CD4-positive, alpha-beta T cell (primary cell): ENCODE measurements at regions not wholly inside any gene's neighbourhood (a gene's known extent, or its start where the extent isn't known, plus 50 kb on each side); places are given as distances from the start of the nearest gene placed in this dataset.

Source experiments
- ATAC-seq: fragments of 200-7000 bp; cut with Tn5 transposase; one replicate; pipeline ENCODE4 v1.10.0; 2022; ENCODE audit warnings: mild to moderate bottlenecking; ENCODE audit not compliant: poor library complexity
- CTCF ChIA-PET: fragments of 350-600 bp; sonication (Branson Sonifier 250); formaldehyde crosslinking; loops from one replicate; lab custom pipeline; 2021; ENCODE audit warnings: antibody characterized with exemption, inconsistent platforms; lab: Charles Lee
- POLR2A ChIA-PET: fragments of 350-600 bp; sonication (Branson Sonifier 250); formaldehyde crosslinking; loops from one replicate; lab custom pipeline; 2021; ENCODE audit warnings: antibody characterized with exemption, inconsistent platforms; lab: Charles Lee
- DNase-seq, 14 experiments: peaks; one replicate each; pipeline ENCODE4 v3.0.0-alpha.2; 2013 to 2020; ENCODE audit warnings: mixed read lengths in 2 of 14
- H3K27ac ChIP-seq, 2 donors: one replicate each; pipeline versions ENCODE4 v1.5.1 to v1.7.0; 2013; ENCODE audit warnings: low read length in 2 of 2, low read depth in 1 of 2, mild to moderate bottlenecking in 1 of 2
- H3K27me3 ChIP-seq, 2 experiments: 1 replicate in 1 of 2; 2 replicates in 1 of 2; pipeline versions ENCODE4 v1.6.1 to v1.7.0; 2013; ENCODE audit warnings: low read length in 2 of 2, control low read depth in 1 of 2, mild to moderate bottlenecking in 1 of 2, moderate library complexity in 1 of 2; ENCODE audit not compliant: insufficient read depth in 2 of 2, control insufficient read depth in 1 of 2
- H3K36me3 ChIP-seq: one replicate; pipeline ENCODE4 v1.6.1; 2013; ENCODE audit warnings: low read length, control low read depth; ENCODE audit not compliant: insufficient read depth
- H3K4me1 ChIP-seq: one replicate; pipeline ENCODE4 v1.6.1; 2013; ENCODE audit warnings: low read length, control low read depth; ENCODE audit not compliant: insufficient read depth
- H3K4me3 ChIP-seq: one replicate; pipeline ENCODE4 v1.5.1; 2013; ENCODE audit warnings: mild to moderate bottlenecking, low read length, moderate library complexity
- H3K9me3 ChIP-seq, 2 experiments: 1 replicate in 1 of 2; 2 replicates in 1 of 2; pipeline versions ENCODE4 v1.6.1 to v1.7.0; 2013; ENCODE audit warnings: low read length in 2 of 2, mild to moderate bottlenecking in 2 of 2, control low read depth in 1 of 2, moderate library complexity in 1 of 2; ENCODE audit not compliant: control insufficient read depth in 1 of 2, insufficient read depth in 1 of 2
- H3K27ac Mint-ChIP-seq: one replicate; pipeline ENCODE4 v1.8.0; 2020; ENCODE audit warnings: mixed read lengths
- H3K27me3 Mint-ChIP-seq: one replicate; pipeline ENCODE4 v1.8.0; 2021; ENCODE audit warnings: mixed read lengths
- H3K36me3 Mint-ChIP-seq: one replicate; pipeline ENCODE4 v1.8.0; 2021; ENCODE audit warnings: low read depth, mixed read lengths
- H3K4me1 Mint-ChIP-seq: one replicate; pipeline ENCODE4 v1.8.0; 2021; ENCODE audit warnings: low read depth, mixed read lengths
- H3K4me3 Mint-ChIP-seq: one replicate; pipeline ENCODE4 v1.8.0; 2020; ENCODE audit warnings: mild to moderate bottlenecking, mixed read lengths
- H3K9me3 Mint-ChIP-seq: one replicate; pipeline ENCODE4 v1.8.0; 2020; ENCODE audit warnings: mixed read lengths
- CTCF ChIP-seq: fragments of 200-600 bp; IDR thresholded peaks from one replicate; pipeline ENCODE4 v1.8.0; 2022; ENCODE audit warnings: antibody characterized with exemption, mild to moderate bottlenecking
- intact Hi-C, 2 experiments: fragments of 100-400 bp; cut with DNase I in 1 of 2; cut with micrococcal nuclease in 1 of 2; formaldehyde crosslinking; loops; one replicate each; pipeline versions ENCODE4 v1.15.1 to v1.9.0; 2023 to 2025; cut with DNase I, micrococcal nuclease

- no peak overlapping the region for H3K27ac ChIP-seq
Observed at GRCh38 chr20:23153696-23154341, 67.7 kb upstream of the CD93 start.

GRCh38 chr20:23152902-23153301, 66.8 kb upstream of the CD93 start:
- Histone ChIP-seq H3K4me3 (no peak overlapping the region), H3K4me1 (no peaks in the 10 kb centered on the region), H3K9me3 (no peaks in the 10 kb centered on the region), H3K27ac (no peak overlapping the region), H3K36me3 (no peaks in the 10 kb centered on the region), H3K27me3 (no peaks in the 10 kb centered on the region)
- no peak for TF ChIP-seq CTCF
- no peak for DNase-seq
- intact Hi-C loops: no loop called here
- ChIA-PET CTCF (no interaction called here), POLR2A (no interaction called here)
- Mint-ChIP-seq H3K4me3 (no peak overlapping the region), H3K4me1 (no peaks in the 10 kb centered on the region), H3K9me3 (no peaks in the 10 kb centered on the region), H3K27ac (no peak overlapping the region), H3K27me3 (no peaks in the 10 kb centered on the region), H3K36me3 (no peaks in the 10 kb centered on the region)
- no peak for ATAC-seq

More at GRCh38 chr20:23153696-23154341, 67.7 kb upstream of the CD93 start:
- Histone ChIP-seq H3K4me3 (no peak overlapping the region), H3K27me3 (no peaks in the 10 kb centered on the region), H3K4me1 (no peaks in the 10 kb centered on the region), H3K36me3 (no peaks in the 10 kb centered on the region), H3K9me3 (no peaks in the 10 kb centered on the region)
- no peaks in the 10 kb centered on the region for H3K27me3 Mint-ChIP-seq
- ATAC-seq (no peak), DNase-seq (no peak)
- ChIA-PET CTCF (no interaction called here), POLR2A (no interaction called here)
- no peak for TF ChIP-seq CTCF
- no peak overlapping the region for H3K27ac Mint-ChIP-seq
- intact Hi-C loops: no loop called here
- no peak overlapping the region for H3K4me3 Mint-ChIP-seq
- no peaks in the 10 kb centered on the region for H3K36me3 Mint-ChIP-seq
- H3K4me1 Mint-ChIP-seq: no peaks in the 10 kb centered on the region
- H3K9me3 Mint-ChIP-seq: no peaks in the 10 kb centered on the region

- no peaks in the 10 kb centered on the region for H3K4me1 ChIP-seq
- ChIA-PET CTCF (no interaction called here), POLR2A (no interaction called here)
- no peak overlapping the region for H3K27ac ChIP-seq
- H3K36me3 ChIP-seq: no peaks in the 10 kb centered on the region
- intact Hi-C loops: no loop called here
- Mint-ChIP-seq H3K4me3 (no peak overlapping the region), H3K27ac (no peak overlapping the region), H3K9me3 (no peaks in the 10 kb centered on the region), H3K27me3 (no peaks in the 10 kb centered on the region), H3K4me1 (no peaks in the 10 kb centered on the region), H3K36me3 (no peaks in the 10 kb centered on the region)
- H3K4me3 ChIP-seq: no peak overlapping the region
- no peak for TF ChIP-seq CTCF
- no peaks in the 10 kb centered on the region for H3K9me3 ChIP-seq
- DNase-seq (peak in 2 of 14 experiments; percentile 60 to 74), ATAC-seq (peak; percentile 11)
- no peaks in the 10 kb centered on the region for H3K27me3 ChIP-seq
Observed at GRCh38 chr20:23152308-23152892, 66.3 kb upstream of the CD93 start.
